Activated B cell treated with CpG ODN at 0.5 μM for 24 hours (primary cell): ENCODE measurements at regions not wholly inside any gene's neighbourhood (a gene's known extent, or its start where the extent isn't known, plus 50 kb on each side); places are given as distances from the start of the nearest gene placed in this dataset.

Experiments
- ATAC-seq: fragments of 200-7000 bp; cut with Tn5 transposase; one replicate; pipeline ENCODE4 v1.10.0; 2021; ENCODE audit warnings: low read depth, mild to moderate bottlenecking, moderate library complexity
- CTCF ChIA-PET: fragments of 350-600 bp; sonication (Branson Sonifier 250); formaldehyde crosslinking; loops from one replicate; lab custom pipeline; 2021; ENCODE audit warnings: antibody characterized with exemption; lab: Charles Lee
- POLR2A ChIA-PET: fragments of 350-600 bp; sonication (Branson Sonifier 250); formaldehyde crosslinking; loops from one replicate; lab custom pipeline; 2021; ENCODE audit warnings: antibody characterized with exemption; lab: Charles Lee
- DNase-seq: peaks from one replicate; pipeline ENCODE4 v3.0.0; 2022
- H3K27ac Mint-ChIP-seq: one replicate; pipeline ENCODE4 v1.8.0; 2020; ENCODE audit warnings: mixed read lengths
- H3K27me3 Mint-ChIP-seq: one replicate; pipeline ENCODE4 v1.8.0; 2021; ENCODE audit warnings: mixed read lengths
- H3K36me3 Mint-ChIP-seq: one replicate; pipeline ENCODE4 v1.8.0; 2021; ENCODE audit warnings: low read depth, mixed read lengths
- H3K4me1 Mint-ChIP-seq: one replicate; pipeline ENCODE4 v1.8.0; 2021; ENCODE audit warnings: mixed read lengths
- H3K4me3 Mint-ChIP-seq: one replicate; pipeline ENCODE4 v1.8.0; 2020; ENCODE audit warnings: mild to moderate bottlenecking, mixed read lengths
- H3K9me3 Mint-ChIP-seq: one replicate; pipeline ENCODE4 v1.8.0; 2020; ENCODE audit warnings: mixed read lengths
- intact Hi-C: fragments of 100-400 bp; cut with micrococcal nuclease; formaldehyde crosslinking; loops from one replicate; pipeline ENCODE4 v1.15.1; 2024
- TF ChIP-seq, protein P1 (sequence below): fragments of 200-600 bp; IDR thresholded peaks from one replicate; pipeline ENCODE4 v1.8.0; 2022; ENCODE audit warnings: antibody characterized with exemption, mild to moderate bottlenecking

DNA sequence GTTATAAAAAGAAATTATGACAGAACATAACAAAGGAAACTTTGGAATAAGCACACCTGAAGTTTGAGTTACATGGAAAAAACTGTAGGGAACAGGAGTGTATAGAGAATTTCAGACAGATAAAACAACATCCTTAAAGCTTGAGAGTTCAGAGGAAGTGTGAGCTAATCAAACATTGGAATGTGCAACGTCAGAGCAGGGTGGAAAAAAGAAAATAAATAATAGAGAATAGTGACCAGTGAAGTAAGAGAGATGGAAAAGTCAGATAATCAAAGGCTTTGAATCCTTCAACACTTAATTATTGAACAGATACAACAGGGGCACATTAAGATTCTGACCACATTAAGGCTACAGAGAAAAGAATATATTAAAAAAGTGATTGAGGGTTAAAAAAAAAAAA lies 128.5 kb upstream of the CDH10 start:
- Mint-ChIP-seq H3K36me3 (no peaks in the 10 kb centered on the region), H3K9me3 (peaks cover 6% of the 10 kb centered on the region), H3K27me3 (no peaks in the 10 kb centered on the region), H3K4me1 (no peaks in the 10 kb centered on the region), H3K4me3 (no peak overlapping the region), H3K27ac (no peak overlapping the region)
- ChIA-PET CTCF (no interaction called here), POLR2A (no interaction called here)
- intact Hi-C loops: no loop called here
- ATAC-seq: no peak
- DNase-seq: no peak
- TF ChIP-seq, protein P1, sequence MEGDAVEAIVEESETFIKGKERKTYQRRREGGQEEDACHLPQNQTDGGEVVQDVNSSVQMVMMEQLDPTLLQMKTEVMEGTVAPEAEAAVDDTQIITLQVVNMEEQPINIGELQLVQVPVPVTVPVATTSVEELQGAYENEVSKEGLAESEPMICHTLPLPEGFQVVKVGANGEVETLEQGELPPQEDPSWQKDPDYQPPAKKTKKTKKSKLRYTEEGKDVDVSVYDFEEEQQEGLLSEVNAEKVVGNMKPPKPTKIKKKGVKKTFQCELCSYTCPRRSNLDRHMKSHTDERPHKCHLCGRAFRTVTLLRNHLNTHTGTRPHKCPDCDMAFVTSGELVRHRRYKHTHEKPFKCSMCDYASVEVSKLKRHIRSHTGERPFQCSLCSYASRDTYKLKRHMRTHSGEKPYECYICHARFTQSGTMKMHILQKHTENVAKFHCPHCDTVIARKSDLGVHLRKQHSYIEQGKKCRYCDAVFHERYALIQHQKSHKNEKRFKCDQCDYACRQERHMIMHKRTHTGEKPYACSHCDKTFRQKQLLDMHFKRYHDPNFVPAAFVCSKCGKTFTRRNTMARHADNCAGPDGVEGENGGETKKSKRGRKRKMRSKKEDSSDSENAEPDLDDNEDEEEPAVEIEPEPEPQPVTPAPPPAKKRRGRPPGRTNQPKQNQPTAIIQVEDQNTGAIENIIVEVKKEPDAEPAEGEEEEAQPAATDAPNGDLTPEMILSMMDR: no peak

DNA sequence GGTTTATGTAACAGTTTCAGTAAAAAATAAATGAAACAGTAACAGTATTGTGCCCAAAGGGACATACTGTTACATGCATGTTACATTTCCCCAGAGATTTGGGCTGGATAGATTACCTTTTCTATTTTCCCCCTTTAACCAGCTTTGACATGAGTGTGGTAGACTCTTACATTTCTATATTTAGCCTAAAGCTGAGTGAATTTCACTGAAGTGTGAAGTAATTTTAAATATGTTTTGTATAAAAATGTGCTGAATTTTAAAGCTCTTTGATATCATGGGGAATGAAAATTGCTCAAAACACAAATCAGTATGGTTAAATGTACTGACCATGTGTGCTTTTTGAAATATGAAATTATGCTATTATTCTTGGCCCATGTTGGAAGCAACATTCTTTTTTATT lies 122.3 kb upstream of the CDH10 start:
- DNase-seq (no peak), ATAC-seq (no peak)
- CTCF ChIA-PET: no interaction called here
- intact Hi-C loops: no loop called here
- TF ChIP-seq, protein P1: no peak
- Mint-ChIP-seq H3K27ac (no peak overlapping the region), H3K4me1 (no peaks in the 10 kb centered on the region), H3K9me3 (peaks cover 2% of the 10 kb centered on the region), H3K4me3 (no peak overlapping the region), H3K36me3 (no peaks in the 10 kb centered on the region), H3K27me3 (no peaks in the 10 kb centered on the region)
- POLR2A ChIA-PET: no interaction called here

DNA sequence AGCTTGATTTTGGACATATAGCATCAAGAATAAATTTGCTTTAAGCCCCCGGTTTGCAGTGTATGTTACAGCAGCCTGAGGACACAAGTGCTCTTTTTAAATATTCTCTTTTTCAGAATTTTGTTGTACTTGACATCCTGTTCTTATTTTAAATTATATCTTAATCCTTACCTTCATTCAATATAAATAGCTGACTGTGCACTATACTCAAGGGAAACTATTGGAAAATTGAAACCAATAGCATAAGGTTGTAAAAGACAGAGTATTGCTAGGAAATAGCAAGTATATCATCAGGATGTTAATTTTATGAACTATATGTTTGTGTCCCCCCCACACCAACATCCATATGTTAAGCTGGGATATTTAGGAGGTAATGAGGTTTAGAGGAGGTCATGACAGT lies 120.4 kb upstream of the CDH10 start:
- Mint-ChIP-seq H3K4me1 (no peaks in the 10 kb centered on the region), H3K27me3 (no peaks in the 10 kb centered on the region), H3K9me3 (peaks cover 12% of the 10 kb centered on the region), H3K36me3 (no peaks in the 10 kb centered on the region), H3K4me3 (no peak overlapping the region), H3K27ac (no peak overlapping the region)
- TF ChIP-seq, protein P1: no peak
- intact Hi-C loops: no loop called here
- ChIA-PET CTCF (no interaction called here), POLR2A (no interaction called here)
- DNase-seq (no peak), ATAC-seq (no peak)

DNA sequence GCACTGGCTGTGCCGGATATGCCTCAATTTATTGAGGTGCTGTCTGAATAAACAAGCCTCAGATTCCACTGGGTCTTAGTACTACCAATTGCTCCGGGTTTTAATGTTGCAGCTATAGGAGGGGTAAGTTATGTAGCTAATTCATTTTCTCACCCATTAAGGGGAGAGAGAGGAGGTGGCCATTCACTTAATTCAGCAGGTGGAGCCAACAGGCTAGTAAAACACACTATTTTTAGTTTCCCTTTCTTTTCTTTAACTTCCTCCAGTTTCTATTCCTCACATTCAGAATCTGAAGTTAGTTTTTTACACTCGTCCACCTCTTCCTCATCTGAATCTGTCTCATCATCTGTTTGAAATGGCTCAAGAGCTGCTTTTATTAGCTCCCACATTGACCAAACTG lies 105.6 kb upstream of the CDH10 start:
- peaks cover 14% of the 10 kb centered on the region for H3K9me3 Mint-ChIP-seq
- intact Hi-C loops: no loop called here
- no peaks in the 10 kb centered on the region for H3K4me1 Mint-ChIP-seq
- H3K27me3 Mint-ChIP-seq: no peaks in the 10 kb centered on the region
- no peak overlapping the region for H3K27ac Mint-ChIP-seq
- ATAC-seq: no peak
- no peak overlapping the region for H3K4me3 Mint-ChIP-seq
- H3K36me3 Mint-ChIP-seq: no peaks in the 10 kb centered on the region
- DNase-seq: no peak
- ChIA-PET CTCF (no interaction called here), POLR2A (no interaction called here)
- TF ChIP-seq, protein P1: no peak

DNA sequence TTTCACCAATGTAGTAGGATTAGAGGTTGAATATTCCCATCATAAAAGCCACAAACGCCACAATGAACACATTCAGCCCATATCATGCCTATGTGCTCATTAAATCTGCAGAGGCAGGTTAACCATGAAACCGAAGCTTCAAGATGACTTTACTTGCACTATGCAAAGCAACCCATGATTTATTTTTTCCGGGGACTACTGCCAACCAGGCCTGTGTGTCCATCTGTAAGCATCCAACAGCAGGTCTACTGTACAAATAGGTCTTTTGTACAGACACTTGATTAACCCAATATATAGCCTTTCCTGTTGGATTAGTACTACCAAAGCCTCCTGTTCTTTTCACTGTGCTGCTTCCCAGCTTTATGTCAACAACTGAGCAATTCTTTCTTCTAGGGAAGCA lies 104.9 kb upstream of the CDH10 start:
- no peaks in the 10 kb centered on the region for H3K27me3 Mint-ChIP-seq
- peaks cover 14% of the 10 kb centered on the region for H3K9me3 Mint-ChIP-seq
- H3K27ac Mint-ChIP-seq: no peak overlapping the region
- no peak overlapping the region for H3K4me3 Mint-ChIP-seq
- ChIA-PET CTCF (no interaction called here), POLR2A (no interaction called here)
- TF ChIP-seq, protein P1: no peak
- ATAC-seq (no peak), DNase-seq (no peak)
- H3K36me3 Mint-ChIP-seq: no peaks in the 10 kb centered on the region
- H3K4me1 Mint-ChIP-seq: no peaks in the 10 kb centered on the region
- intact Hi-C loops: no loop called here
